Common myeloid progenitor, CD34-positive (primary cell): ENCODE measurements at regions not wholly inside any gene's neighbourhood (a gene's known extent, or its start where the extent isn't known, plus 50 kb on each side); places are given as distances from the start of the nearest gene placed in this dataset.

Experiments
- CTCF ChIA-PET: fragments of 350-600 bp; sonication (Branson Sonifier 250); formaldehyde crosslinking; loops from one replicate; lab custom pipeline; 2021; ENCODE audit warnings: antibody characterized with exemption; lab: Charles Lee
- POLR2A ChIA-PET: fragments of 350-600 bp; sonication (Branson Sonifier 250); formaldehyde crosslinking; loops from one replicate; lab custom pipeline; 2021; ENCODE audit warnings: antibody characterized with exemption; lab: Charles Lee
- DNase-seq, 3 donors: peaks; one replicate each; pipeline versions ENCODE4 v3.0.0 to v3.0.0-alpha.2; 2013
- H3K27ac ChIP-seq, 2 experiments: 1 replicate in 1 of 2; 2 replicates in 1 of 2; pipeline ENCODE4 v1.7.0; 2013; ENCODE audit warnings: inconsistent platforms in 2 of 2, low read length in 2 of 2, mild to moderate bottlenecking in 2 of 2, low read depth in 1 of 2, moderate library complexity in 1 of 2; ENCODE audit not compliant: severe bottlenecking in 2 of 2, insufficient read depth in 1 of 2, poor library complexity in 1 of 2
- H3K27me3 ChIP-seq, 5 experiments: replicated peaks in 2 of 5; 1 replicate in 3 of 5; 2 replicates in 2 of 5; pipeline versions ENCODE4 v1.6.1 to v1.7.0; 2013; ENCODE audit warnings: low read length in 4 of 5, mild to moderate bottlenecking in 2 of 5, moderate library complexity in 2 of 5, inconsistent platforms in 1 of 5; ENCODE audit not compliant: insufficient read depth in 5 of 5, control insufficient read depth in 4 of 5
- H3K36me3 ChIP-seq, 4 experiments: 1 replicate in 2 of 4; 2 replicates in 2 of 4; pipeline versions ENCODE4 v1.6.1 to v1.7.0; 2013; ENCODE audit warnings: low read length in 3 of 4, control low read depth in 1 of 4, mild to moderate bottlenecking in 1 of 4; ENCODE audit not compliant: control insufficient read depth in 4 of 4, insufficient read depth in 4 of 4
- H3K4me1 ChIP-seq, 4 experiments: 1 replicate in 3 of 4; 2 replicates in 1 of 4; pipeline versions ENCODE4 v1.6.1 to v1.7.1; 2013; ENCODE audit warnings: low read length in 3 of 4, mild to moderate bottlenecking in 3 of 4, control low read depth in 1 of 4, inconsistent platforms in 1 of 4, moderate library complexity in 1 of 4; ENCODE audit not compliant: control insufficient read depth in 4 of 4, insufficient read depth in 4 of 4; ENCODE audit errors: control extremely low read depth in 1 of 4
- H3K4me3 ChIP-seq, 7 experiments: 1 replicate in 4 of 7; 2 replicates in 3 of 7; pipeline versions ENCODE4 v1.5.1 to v1.7.0; 2013; ENCODE audit warnings: mild to moderate bottlenecking in 7 of 7, low read length in 6 of 7, moderate library complexity in 6 of 7, inconsistent platforms in 2 of 7, low read depth in 2 of 7, control low read depth in 1 of 7; ENCODE audit not compliant: insufficient read depth in 4 of 7, control insufficient read depth in 1 of 7; ENCODE audit errors: extremely low read depth in 1 of 7
- H3K9me3 ChIP-seq, 5 experiments: 1 replicate in 4 of 5; 2 replicates in 1 of 5; pipeline versions ENCODE4 v1.6.1 to v1.7.1; 2013; ENCODE audit warnings: low read length in 4 of 5, mild to moderate bottlenecking in 2 of 5, inconsistent platforms in 1 of 5, low read depth in 1 of 5, moderate library complexity in 1 of 5; ENCODE audit not compliant: control insufficient read depth in 4 of 5, insufficient read depth in 2 of 5; ENCODE audit errors: control extremely low read depth in 1 of 5
- WGBS: methylation state at CpG from one replicate; pipeline ENCODE4 v1.1.5; 2013; ENCODE audit not compliant: insufficient coverage; 5-methylcytosine and 5-hydroxymethylcytosine counted together

DNA sequence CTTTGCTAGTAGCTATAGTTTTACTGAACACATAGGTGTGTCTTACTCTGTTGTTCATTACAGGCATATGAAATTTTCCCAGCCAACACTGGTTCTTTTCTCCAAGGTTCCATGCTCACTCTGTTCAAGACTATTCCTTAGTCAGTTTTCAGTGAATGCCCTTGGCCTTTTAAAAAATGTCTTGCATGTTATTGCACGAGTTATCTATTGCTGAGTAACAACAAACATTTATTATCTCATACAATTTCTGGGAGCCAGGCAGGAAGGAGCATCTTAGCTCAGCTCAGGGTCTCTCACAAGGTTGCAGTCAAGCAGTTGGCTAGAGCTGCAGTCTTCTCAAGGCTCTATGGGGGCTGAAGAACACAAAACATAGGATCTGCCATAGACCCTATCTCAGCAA is 223.5 kb downstream of the BTG1 start:
- no CpG with 5 or more reads among the region's 1 CpG for WGBS
- CTCF ChIA-PET, result interaction anchor here (0.7 kb wide), 1 partner anchor 16 kb away, joined by 3 read pairs; no protein-coding TSS in a partner anchor
- H3K27me3 ChIP-seq, result no peaks in the 10 kb centered on the region

DNA sequence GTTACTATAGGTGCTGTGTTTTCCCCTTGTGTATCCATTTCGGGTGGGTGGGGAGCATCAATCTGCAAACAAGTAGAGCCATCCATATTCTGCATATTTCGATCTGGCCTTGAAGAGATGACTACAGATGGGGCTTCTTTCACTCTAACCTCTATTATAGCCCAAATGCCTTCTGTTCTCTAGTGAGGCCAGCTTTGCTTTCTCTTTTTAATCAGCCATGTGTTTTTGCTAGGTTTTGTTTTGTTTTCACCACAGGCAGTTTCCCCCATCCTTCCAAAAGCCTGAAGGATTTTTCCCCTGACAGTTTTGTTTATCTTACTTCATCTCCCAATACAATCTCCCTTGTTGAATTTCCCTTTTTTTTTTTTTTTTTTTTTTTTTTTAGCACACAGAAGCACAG is 224.1 kb downstream of the BTG1 start:
- CTCF ChIA-PET, result no interaction called here
- 94% methylated on average over 2 of the region's 2 CpGs for WGBS

More for the DNA sequence above, 223.5 kb downstream of the BTG1 start:
- Histone ChIP-seq H3K4me3 (no peak overlapping the region), H3K27ac (no peak overlapping the region), H3K4me1 (no peaks in the 10 kb centered on the region), H3K36me3 (no peaks in the 10 kb centered on the region), H3K9me3 (peaks cover 0 to 4% (median 0%) of the 10 kb centered on the region in 5 experiments)
- POLR2A ChIA-PET, result no interaction called here
- DNase-seq, result no peak

DNA sequence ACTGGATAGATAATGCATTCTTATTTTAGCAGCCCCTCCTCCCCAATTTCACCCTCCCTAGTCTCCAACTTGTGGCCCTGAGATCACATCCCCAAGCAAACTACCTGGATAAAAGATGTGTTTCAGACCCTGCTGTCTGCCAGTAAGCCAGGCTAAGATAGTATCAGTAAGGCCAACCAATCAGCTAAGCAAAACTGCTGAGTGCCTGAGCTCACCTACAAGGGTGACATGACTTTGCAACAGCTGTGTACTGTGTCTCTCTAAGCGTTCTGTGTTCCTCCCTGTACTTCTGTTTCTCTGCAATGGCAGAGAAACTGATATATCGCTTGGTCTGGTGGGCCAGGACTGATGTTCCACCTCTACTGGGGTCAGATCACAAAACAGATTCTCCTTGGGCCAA is 224.9 kb downstream of the BTG1 start:
- Histone ChIP-seq H3K36me3 (no peaks in the 10 kb centered on the region), H3K4me3 (no peak overlapping the region), H3K4me1 (no peaks in the 10 kb centered on the region), H3K27ac (no peak overlapping the region), H3K27me3 (no peaks in the 10 kb centered on the region), H3K9me3 (peaks cover 0 to 4% (median 0%) of the 10 kb centered on the region in 5 experiments)
- ChIA-PET CTCF (no interaction called here), POLR2A (no interaction called here)
- WGBS, result 100% methylated on average over 2 of the region's 2 CpGs
- DNase-seq, result no peak

More for the DNA sequence above, 224.1 kb downstream of the BTG1 start:
- Histone ChIP-seq H3K27me3 (no peaks in the 10 kb centered on the region), H3K4me1 (no peaks in the 10 kb centered on the region), H3K4me3 (no peak overlapping the region), H3K27ac (no peak overlapping the region), H3K9me3 (peaks cover 0 to 4% (median 0%) of the 10 kb centered on the region in 5 experiments), H3K36me3 (no peaks in the 10 kb centered on the region)
- POLR2A ChIA-PET, result interaction anchor here (0.8 kb wide), 1 partner anchor 442 kb away, joined by 5 read pairs; no protein-coding TSS in a partner anchor
- DNase-seq, result no peak

DNA sequence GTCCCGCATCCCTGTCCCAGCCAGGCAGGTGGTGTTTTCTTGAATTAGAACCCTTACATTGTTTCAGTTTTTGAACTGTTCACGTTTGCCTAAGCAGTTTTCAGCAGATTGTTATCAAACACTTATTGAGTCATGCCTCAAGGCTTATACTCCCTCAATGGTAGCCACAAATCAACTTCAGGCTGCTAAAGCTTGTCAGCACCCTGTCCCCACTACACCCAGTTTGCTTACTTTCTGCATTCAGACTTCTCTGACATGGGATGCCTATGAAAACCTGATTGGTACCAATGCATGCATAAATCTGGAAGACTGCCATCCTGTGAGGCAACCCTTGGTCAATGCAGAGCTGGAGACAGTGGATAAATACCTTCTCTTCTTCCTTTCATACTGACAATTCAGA is 225.4 kb downstream of the BTG1 start:
- Histone ChIP-seq H3K4me1 (no peaks in the 10 kb centered on the region), H3K4me3 (no peak overlapping the region), H3K9me3 (peaks cover 0 to 4% (median 0%) of the 10 kb centered on the region in 5 experiments), H3K27ac (no peak overlapping the region), H3K36me3 (no peaks in the 10 kb centered on the region), H3K27me3 (no peaks in the 10 kb centered on the region)
- POLR2A ChIA-PET, result no interaction called here
- 100% methylated on average over 1 of the region's 2 CpGs for WGBS
- DNase-seq, result no peak
- CTCF ChIA-PET, result no interaction called here

DNA sequence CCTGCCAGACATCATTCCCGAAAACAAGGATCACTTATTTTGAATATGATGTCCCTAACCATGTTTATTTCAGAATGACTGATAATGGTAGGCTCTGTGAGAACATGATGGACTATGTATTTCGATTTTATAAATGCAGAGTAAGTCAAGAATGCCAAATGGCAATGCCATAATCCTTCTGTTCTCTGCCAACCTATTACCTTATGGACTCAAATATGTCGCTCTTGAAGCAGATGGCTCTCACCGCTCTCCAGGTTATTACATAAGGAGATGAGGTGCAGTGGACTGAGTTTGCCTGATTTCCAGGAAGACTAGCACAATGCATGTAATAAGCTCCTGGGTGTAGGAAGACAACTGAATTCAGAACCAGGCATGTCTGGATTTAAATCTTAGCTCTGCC is 227.2 kb downstream of the BTG1 start:
- 100% methylated on average over 2 of the region's 4 CpGs for WGBS
- CTCF ChIA-PET, result no interaction called here

DNA sequence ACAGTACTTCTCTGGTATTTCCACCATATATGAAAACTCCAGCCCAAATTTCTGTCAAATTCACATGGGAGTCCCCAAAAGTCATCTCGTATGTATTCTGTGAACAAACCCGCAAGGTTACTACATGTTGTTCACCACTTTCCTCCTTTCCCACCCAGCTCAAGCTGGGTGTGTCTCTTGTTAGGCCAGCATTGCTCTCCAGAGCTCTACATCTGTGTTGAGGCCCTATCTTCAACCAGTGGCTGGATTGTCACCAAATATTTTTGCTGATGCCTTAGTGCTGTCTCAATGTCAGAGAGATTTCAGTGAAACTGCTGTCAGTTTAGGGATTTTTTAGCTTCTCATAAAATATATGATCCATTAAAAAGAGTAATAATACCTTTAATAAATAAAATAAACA is 230.9 kb downstream of the BTG1 start:
- Histone ChIP-seq H3K4me3 (no peak overlapping the region), H3K27me3 (no peaks in the 10 kb centered on the region), H3K9me3 (no peaks in the 10 kb centered on the region), H3K4me1 (no peaks in the 10 kb centered on the region), H3K36me3 (no peaks in the 10 kb centered on the region), H3K27ac (no peak overlapping the region)
- POLR2A ChIA-PET, result no interaction called here
- DNase-seq, result no peak
- 94% methylated on average over 2 of the region's 2 CpGs for WGBS
- CTCF ChIA-PET, result no interaction called here

More for the DNA sequence above, 227.2 kb downstream of the BTG1 start:
- Histone ChIP-seq H3K9me3 (no peaks in the 10 kb centered on the region), H3K4me1 (no peaks in the 10 kb centered on the region), H3K27me3 (no peaks in the 10 kb centered on the region), H3K36me3 (no peaks in the 10 kb centered on the region), H3K4me3 (no peak overlapping the region), H3K27ac (no peak overlapping the region)
- DNase-seq, result no peak
- POLR2A ChIA-PET, result no interaction called here

DNA sequence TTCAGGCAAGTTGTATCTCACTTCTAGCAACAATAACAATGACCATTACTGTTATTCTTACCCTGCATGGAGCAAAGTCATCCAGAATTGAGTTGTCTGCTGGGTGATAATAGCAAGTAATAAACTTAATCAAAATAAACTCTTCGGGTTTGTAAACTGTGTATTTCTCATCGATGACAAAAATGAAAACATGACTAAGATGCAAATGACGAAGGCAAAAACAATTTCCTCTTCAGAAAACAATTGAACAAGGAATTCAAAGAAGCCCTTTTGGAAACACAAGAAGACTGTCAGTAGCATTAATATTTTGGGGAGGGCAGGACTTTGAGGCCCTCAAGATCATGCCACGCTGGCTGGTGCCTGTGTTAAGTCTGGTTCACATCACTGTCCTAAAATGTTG is 232.0 kb downstream of the BTG1 start:
- no peak overlapping the region for H3K27ac ChIP-seq

More for the DNA sequence above, 232.0 kb downstream of the BTG1 start:
- Histone ChIP-seq H3K36me3 (no peaks in the 10 kb centered on the region), H3K4me1 (no peaks in the 10 kb centered on the region), H3K4me3 (no peak overlapping the region), H3K27me3 (no peaks in the 10 kb centered on the region), H3K9me3 (no peaks in the 10 kb centered on the region)
- WGBS, result 100% methylated on average over 3 of the region's 4 CpGs
- CTCF ChIA-PET, result no interaction called here
- POLR2A ChIA-PET, result no interaction called here
- no peak for DNase-seq
